NCI-H2107 treated with DMSO at 0.1 percent for 48 hours (cell line): ENCODE measurements at regions not wholly inside any gene's neighbourhood (a gene's known extent, or its start where the extent isn't known, plus 50 kb on each side); places are given as distances from the start of the nearest gene placed in this dataset.
"Not testable (repeated sequence)": the region's sequence is repeated elsewhere in the genome, so short reads cannot be mapped to it uniquely, and the experiment has no call there.

Experiments used
- DNase-seq: peaks from one replicate; lab custom pipeline; 2025; ENCODE audit not compliant: unreplicated experiment; lab: John Stamatoyannopoulos, UW

GRCh38 chr18:22731398-22731797 lies 201.7 kb upstream of the RBBP8 start:
- no peak for DNase-seq

- no peak for DNase-seq
These were observed 198.9 kb upstream of the RBBP8 start for GRCh38 chr18:22734105-22734661.

DNA sequence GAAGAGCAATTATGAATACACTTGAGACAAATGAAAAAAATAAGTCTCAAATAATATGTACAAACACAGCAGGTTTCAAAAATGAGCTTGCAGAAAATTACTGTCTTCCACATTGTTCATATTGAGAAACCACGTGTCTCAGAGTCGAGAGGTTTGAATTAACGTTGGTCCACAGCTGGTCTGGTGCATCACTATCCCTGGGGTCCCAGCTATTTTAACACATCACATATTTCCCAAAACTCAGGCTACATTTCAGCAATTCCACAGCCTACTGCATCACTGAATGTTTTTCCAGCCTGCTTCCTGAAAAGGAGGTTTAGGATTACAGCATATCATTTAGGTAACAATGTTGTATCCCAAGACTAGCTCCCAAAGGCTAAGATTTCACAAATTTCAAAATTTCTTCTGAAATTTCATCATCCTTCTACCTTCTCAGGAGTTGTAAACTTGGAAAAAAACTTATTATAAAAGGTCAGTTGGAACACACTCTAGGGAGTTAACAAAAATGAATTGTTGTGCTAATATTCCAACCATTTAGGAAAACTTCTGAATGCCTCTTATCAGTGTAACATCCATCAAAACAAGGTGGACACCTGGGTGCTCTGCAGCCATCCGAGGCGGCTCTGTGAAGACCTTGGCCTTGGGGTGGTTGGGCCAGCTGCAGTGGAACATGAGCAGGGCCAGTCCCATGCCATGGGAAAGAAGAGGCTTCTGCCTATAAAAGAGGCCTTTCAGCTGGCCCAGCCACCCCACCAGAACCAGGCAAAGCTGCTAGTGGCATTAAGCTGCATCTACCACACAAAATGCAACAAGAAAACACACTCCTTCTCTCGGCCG lies 198.1 kb upstream of the RBBP8 start:
- no peak for DNase-seq

GRCh38 chr18:22737054-22737453 lies 196.1 kb upstream of the RBBP8 start:
- DNase-seq = no peak

- no peak for DNase-seq
These were observed 194.0 kb upstream of the RBBP8 start for GRCh38 chr18:22739061-22739642.

DNA sequence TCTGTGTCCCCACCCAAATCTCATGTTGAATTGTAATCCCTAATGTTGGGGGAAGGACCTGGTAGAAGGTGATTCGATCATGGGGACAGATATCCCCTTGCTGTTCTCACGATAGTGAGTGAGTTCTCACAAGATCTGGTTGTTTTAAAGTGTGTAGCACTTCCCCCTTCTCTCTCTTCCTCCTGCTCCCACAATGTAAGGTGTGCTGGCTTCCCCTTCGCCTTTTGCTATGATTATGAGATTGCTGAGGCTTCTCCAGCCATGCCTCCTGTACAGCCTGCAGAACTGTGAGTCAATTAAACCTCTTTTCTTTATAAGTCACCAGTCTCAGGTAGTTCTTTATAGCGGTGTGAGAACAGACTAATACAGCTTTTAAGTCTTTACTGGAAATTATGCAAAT lies 193.3 kb upstream of the RBBP8 start:
- DNase-seq = no peak

DNA sequence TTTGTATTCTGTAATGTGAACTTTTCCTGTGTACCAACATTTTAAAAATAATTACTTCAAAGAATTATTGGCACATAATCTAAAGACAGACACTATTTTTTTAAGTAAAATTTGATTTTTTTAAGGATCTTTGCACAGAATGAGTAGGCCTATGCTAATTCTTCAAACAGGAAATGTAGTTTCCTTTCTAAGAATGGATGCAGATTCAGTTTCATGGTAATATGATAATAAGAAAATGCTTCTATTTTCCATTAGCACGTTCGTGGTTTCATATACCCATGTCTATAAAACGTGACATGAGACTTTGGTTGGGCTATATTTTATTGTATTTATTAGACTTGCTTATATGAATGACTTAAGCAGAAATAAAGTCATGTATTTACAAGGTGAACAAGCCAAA lies 191.8 kb upstream of the RBBP8 start:
- DNase-seq = no peak

DNA sequence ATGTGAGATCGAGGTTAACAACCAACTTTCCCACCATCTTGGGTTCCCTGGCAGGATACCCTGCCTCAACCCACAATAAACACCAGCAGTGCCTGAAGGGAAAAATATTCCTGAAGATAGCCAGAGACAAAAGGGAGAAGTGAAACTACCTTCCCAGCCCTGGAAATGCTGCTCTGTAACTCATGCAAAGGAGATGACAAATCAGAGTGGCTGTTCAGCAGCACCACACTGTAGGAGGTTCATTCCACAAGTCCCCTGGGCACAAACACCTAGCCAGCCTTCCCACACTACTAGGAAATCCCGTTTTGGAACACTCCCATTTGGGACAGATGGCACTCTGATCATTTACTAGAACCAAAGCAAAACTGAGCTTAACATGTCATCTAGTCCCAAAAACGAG lies 190.7 kb upstream of the RBBP8 start:
- DNase-seq = no peak

DNA sequence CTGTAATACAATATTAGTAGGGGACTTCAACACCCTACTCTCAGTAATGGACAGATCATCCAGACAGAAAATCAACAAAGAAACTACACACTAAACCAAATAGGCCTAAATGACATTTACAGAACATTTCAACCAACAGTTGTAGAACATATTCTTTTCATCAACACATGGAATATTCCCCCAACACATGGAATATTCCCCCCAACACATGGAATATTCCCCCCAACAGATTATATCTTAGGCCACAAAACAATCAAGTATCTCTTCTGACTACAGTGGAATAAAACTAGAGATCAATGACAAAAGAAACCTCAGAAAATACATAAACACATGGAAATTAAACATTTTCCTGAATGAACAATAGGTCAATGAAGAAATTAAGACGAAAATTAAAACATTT lies 187.2 kb upstream of the RBBP8 start:
- DNase-seq = no peak

DNA sequence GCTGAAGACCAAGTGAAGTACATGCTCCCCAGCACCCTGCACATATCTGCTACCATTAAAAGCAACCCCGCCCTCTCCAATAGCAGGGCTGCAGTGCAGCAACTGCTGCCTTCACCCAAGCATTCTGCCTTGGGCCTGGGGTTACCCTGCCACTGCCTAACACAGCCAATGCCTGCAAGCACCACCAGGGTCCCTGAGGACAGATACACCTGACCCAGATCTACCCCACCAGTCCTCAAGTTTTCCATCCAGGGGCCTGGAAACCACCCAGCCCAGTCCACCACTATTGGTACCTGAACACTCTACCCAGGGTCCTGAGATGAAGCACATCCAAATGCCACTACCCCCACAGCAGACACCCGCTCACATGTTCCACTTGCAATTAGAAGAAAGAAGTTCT lies 181.1 kb upstream of the RBBP8 start:
- no peak for DNase-seq

DNA sequence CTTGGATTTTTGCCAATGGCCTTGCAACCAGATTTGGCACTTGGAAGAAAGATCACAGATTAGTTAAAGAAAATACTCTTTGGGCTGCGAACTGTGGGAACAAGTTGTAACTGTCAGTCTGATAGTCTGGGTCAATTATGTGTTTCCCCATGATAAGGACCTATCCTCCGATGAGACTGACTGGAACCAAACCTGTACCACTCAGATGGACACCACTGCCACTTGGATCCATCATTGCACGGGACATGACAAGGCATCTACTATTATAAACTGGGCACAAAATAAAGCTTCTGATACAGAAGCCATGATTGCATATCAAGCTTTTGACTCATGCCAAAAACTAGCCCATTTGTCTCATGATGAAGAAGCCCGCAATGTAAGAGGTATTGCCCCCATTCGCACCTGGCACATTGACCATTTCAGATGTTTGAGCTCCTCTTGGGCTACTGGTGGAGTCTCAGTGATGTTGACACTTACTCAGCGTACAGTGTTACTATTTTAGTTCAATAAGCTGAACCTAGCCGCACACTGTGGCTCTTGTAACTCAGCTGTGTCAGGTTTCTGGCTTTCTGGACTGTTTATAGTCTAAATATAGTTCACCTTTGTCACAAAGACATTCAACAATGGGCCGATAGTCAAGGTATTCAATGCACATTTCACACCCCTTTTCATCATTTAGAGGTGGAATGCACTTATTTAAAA lies 179.8 kb upstream of the RBBP8 start:
- no peak for DNase-seq

- DNase-seq = not testable (repeated sequence)
These were observed 169.1 kb upstream of the RBBP8 start for GRCh38 chr18:22764005-22764404.

GRCh38 chr18:22765896-22766295 lies 167.2 kb upstream of the RBBP8 start:
- DNase-seq = no peak

- DNase-seq = no peak
These were observed 165.5 kb upstream of the RBBP8 start for GRCh38 chr18:22767653-22768052.

GRCh38 chr18:22773944-22774343 lies 159.2 kb upstream of the RBBP8 start:
- no peak for DNase-seq

DNA sequence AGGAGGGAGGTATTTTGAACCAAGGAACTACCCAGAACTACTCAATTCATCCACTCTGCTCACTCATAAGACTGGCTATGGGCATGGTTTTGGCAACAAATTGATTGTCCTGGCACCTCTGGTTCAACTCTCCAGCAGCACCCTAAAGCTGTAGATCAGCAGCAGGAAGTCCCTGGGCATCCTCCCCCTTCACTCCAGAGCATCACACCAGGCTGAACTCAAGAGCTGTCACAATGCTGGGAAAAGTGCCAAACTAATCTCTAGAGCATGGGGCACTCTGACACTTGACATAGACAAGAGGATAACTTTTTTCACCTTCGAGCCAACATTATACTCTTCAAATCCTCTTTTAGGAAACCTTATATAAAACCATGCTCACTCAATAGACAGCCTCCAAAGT lies 154.1 kb upstream of the RBBP8 start:
- no peak for DNase-seq

GRCh38 chr18:22783245-22783644 lies 149.9 kb upstream of the RBBP8 start:
- DNase-seq = no peak

DNA sequence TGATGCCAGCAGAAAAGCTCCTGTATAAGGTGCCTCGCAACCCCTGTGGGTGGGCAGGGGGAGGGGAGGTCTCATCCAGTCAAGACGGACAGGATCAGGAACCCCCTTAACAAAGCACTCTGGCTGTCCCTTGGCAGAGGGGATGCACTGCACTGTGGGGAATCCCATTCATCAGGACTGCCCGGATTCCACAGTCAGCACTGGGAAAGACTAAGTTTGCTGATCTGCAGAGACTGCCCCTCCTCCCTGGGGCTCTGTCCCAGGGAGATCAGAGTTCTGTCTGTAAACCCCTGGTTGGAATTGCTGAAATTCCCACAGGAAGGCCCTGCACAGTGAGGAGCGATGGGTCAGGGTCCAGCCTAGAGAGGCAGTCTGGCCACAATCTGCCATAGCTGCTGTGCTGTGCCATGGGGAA lies 149.5 kb upstream of the RBBP8 start:
- no peak for DNase-seq

- no peak for DNase-seq
These were observed 144.1 kb upstream of the RBBP8 start for GRCh38 chr18:22789052-22789451.

DNA sequence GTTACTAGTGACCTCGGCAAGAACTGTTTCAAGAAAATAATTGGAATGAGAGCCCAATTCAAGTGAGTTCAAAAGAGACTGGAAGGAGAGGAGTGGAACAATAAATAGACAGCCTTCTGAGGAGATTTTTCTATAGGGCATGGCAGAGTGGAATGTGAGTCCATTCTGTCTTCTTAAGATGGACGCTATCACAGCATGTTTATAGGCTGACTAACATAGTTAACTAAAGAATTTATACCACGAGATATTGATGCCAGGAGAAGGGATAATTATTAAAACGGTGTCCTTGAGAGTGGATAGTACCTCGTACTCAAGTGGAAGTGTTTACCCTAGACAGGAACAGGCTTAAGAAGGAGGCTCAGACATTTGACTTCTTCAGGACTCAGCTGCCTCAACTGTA lies 143.5 kb upstream of the RBBP8 start:
- no peak for DNase-seq

DNA sequence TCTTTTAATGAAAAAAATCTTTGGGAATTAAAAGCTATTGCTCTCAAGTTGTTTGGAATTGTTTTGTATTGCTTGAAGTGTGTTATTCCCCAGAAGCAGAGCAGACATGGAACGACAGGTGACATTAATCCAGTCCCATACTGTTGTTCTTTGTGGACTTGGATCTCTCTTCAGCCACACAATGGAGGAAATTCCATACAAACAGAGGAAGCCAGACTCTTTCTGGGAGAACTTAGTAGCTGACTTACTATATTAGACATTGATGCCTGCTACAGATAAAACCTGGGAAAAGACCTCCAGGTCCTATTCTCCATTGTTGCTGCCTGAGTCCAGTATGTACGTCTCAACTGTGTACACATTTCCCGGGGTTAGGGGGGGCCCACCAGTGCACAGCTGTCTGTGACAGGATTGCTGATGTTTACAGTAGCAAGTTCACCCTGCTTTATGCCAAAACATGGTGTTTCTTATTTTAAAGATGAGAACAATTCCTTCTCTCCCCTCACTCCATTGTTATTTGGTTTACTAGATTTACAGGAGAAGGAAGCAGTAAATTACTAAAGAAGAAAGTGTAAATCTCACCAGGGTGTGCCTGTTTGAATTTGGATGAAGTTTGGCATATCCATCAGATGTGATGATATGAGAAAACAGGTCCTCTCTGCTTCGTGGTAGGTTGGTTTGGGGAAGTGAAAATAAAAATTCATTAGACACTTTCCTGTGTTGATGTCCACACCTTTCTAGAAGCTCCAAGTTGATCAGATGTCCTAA lies 142.4 kb upstream of the RBBP8 start:
- no peak for DNase-seq
